Peyer's patch (tissue), 4 donors: ENCODE measurements at regions not wholly inside any gene's neighbourhood (a gene's known extent, or its start where the extent isn't known, plus 50 kb on each side); places are given as distances from the start of the nearest gene placed in this dataset.
A peak's percentile ranks its signal among the peaks of the same experiment; 100 is the strongest.

ENCODE experiments used
- DNase-seq, 3 donors: peaks; one replicate each; pipeline ENCODE4 v3.0.0-alpha.2; 2017 to 2019
- H3K27ac ChIP-seq, 4 donors: fragments of 200-600 bp; sonication (generic); one replicate each; pipeline ENCODE4 v1.5.1; 2016 to 2019
- H3K27me3 ChIP-seq, 2 donors: fragments of 200-600 bp; sonication (generic); one replicate each; pipeline ENCODE4 v1.5.1; 2019
- H3K36me3 ChIP-seq, 3 donors: fragments of 200-600 bp; sonication (generic); one replicate each; pipeline ENCODE4 v1.5.1; 2016 to 2019
- H3K4me1 ChIP-seq, 4 donors: fragments of 200-600 bp; sonication (generic); one replicate each; pipeline ENCODE4 v1.5.1; 2016 to 2019
- H3K4me3 ChIP-seq, 4 donors: fragments of 200-600 bp; sonication (generic); 1 replicate in 3 of 4; 2 replicates in 1 of 4; pipeline ENCODE4 v1.5.1; 2016 to 2019; ENCODE audit warnings: mild to moderate bottlenecking in 1 of 4
- H3K9me3 ChIP-seq, 4 donors: fragments of 200-600 bp; sonication (generic); one replicate each; pipeline ENCODE4 v1.5.1; 2016 to 2019; ENCODE audit warnings: mild to moderate bottlenecking in 1 of 4
- CTCF ChIP-seq, 6 experiments: fragments of 450-650 bp in 4 of 6; fragments of 200-600 bp in 2 of 6; sonication (generic) in 1 of 6; IDR thresholded peaks; one replicate each; pipeline ENCODE4 v1.5.1; 2017 to 2019; ENCODE audit warnings: antibody characterized with exemption in 6 of 6, mild to moderate bottlenecking in 3 of 6, moderate library complexity in 1 of 6
- POLR2A ChIP-seq, 2 donors: fragments of 450-650 bp; IDR thresholded peaks; one replicate each; pipeline ENCODE4 v1.5.1; 2017; ENCODE audit warnings: antibody characterized with exemption in 2 of 2, mild to moderate bottlenecking in 2 of 2, moderate library complexity in 2 of 2

GRCh38 chr6:56767435-56767834, 124.7 kb upstream of the DST start:
- no peak overlapping the region for H3K4me3 ChIP-seq
- H3K27me3 ChIP-seq = no peaks in the 10 kb centered on the region
- TF ChIP-seq POLR2A (IDR thresholded peaks at IDR 0.05) = no peak
- TF ChIP-seq CTCF (IDR thresholded peaks at IDR 0.05) = no peak
- DNase-seq = no peak
- H3K4me1 ChIP-seq = no peaks in the 10 kb centered on the region
- no peak overlapping the region for H3K27ac ChIP-seq
- no peaks in the 10 kb centered on the region for H3K9me3 ChIP-seq
- H3K36me3 ChIP-seq = no peaks in the 10 kb centered on the region

- H3K4me1 ChIP-seq = no peaks in the 10 kb centered on the region
- no peak overlapping the region for H3K27ac ChIP-seq
- no peaks in the 10 kb centered on the region for H3K36me3 ChIP-seq
- no peak for DNase-seq
- no peaks in the 10 kb centered on the region for H3K9me3 ChIP-seq
- no peak for TF ChIP-seq POLR2A (IDR thresholded peaks at IDR 0.05)
- no peak for TF ChIP-seq CTCF (IDR thresholded peaks at IDR 0.05)
- no peak overlapping the region for H3K4me3 ChIP-seq
- H3K27me3 ChIP-seq = no peaks in the 10 kb centered on the region
Observed at GRCh38 chr6:56766806-56767178, 124.1 kb upstream of the DST start.

- no peaks in the 10 kb centered on the region for H3K9me3 ChIP-seq
- H3K27me3 ChIP-seq = no peaks in the 10 kb centered on the region
- no peak overlapping the region for H3K4me3 ChIP-seq
- no peaks in the 10 kb centered on the region for H3K36me3 ChIP-seq
- no peak for TF ChIP-seq POLR2A (IDR thresholded peaks at IDR 0.05)
- no peak for TF ChIP-seq CTCF (IDR thresholded peaks at IDR 0.05)
- H3K27ac ChIP-seq = no peak overlapping the region
- no peak for DNase-seq
- no peaks in the 10 kb centered on the region for H3K4me1 ChIP-seq
Observed at GRCh38 chr6:56766139-56766805, 123.6 kb upstream of the DST start.

GRCh38 chr6:56765494-56765893, 122.8 kb upstream of the DST start:
- Histone ChIP-seq H3K27ac (no peak overlapping the region), H3K36me3 (no peaks in the 10 kb centered on the region), H3K27me3 (no peaks in the 10 kb centered on the region), H3K4me3 (no peak overlapping the region), H3K9me3 (no peaks in the 10 kb centered on the region), H3K4me1 (no peaks in the 10 kb centered on the region)
- TF ChIP-seq CTCF (IDR thresholded peaks at IDR 0.05) = no peak
- TF ChIP-seq POLR2A (IDR thresholded peaks at IDR 0.05) = no peak
- DNase-seq = no peak

- Histone ChIP-seq H3K4me1 (no peaks in the 10 kb centered on the region), H3K27me3 (no peaks in the 10 kb centered on the region), H3K9me3 (no peaks in the 10 kb centered on the region), H3K4me3 (no peak overlapping the region), H3K27ac (no peak overlapping the region), H3K36me3 (no peaks in the 10 kb centered on the region)
- TF ChIP-seq CTCF (IDR thresholded peaks at IDR 0.05) = peak in 3 of 6 experiments; percentile 35 to 38 (median 38)
- no peak for TF ChIP-seq POLR2A (IDR thresholded peaks at IDR 0.05)
- DNase-seq = no peak
Observed at GRCh38 chr6:56764081-56764566, 121.4 kb upstream of the DST start.
